Ecto neural progenitor cell (in vitro differentiated cells): ENCODE measurements at regions not wholly inside any gene's neighbourhood (a gene's known extent, or its start where the extent isn't known, plus 50 kb on each side); places are given as distances from the start of the nearest gene placed in this dataset.
"Not testable (repeated sequence)": the region's sequence is repeated elsewhere in the genome, so short reads cannot be mapped to it uniquely, and the experiment has no call there.

ENCODE experiments used
- DNase-seq: peaks from one replicate; pipeline ENCODE4 v3.0.0-alpha.2; 2018; ENCODE audit warnings: low spot score

- DNase-seq = no peak
Measured at GRCh38 chrX:129361576-129361975, 161.7 kb downstream of the SMARCA1 start.

GRCh38 chrX:129360175-129360574 is 163.1 kb downstream of the SMARCA1 start:
- DNase-seq = peak; percentile 54

- no peak for DNase-seq
Measured at GRCh38 chrX:129359269-129359668, 164.0 kb downstream of the SMARCA1 start.

GRCh38 chrX:129357428-129357827 is 165.9 kb downstream of the SMARCA1 start:
- DNase-seq = not testable (repeated sequence)

- DNase-seq = no peak
Measured at GRCh38 chrX:129347291-129347690, 176.0 kb downstream of the SMARCA1 start.

- DNase-seq = no peak
Measured at GRCh38 chrX:129346574-129346973, 176.7 kb downstream of the SMARCA1 start.

- not testable (repeated sequence) for DNase-seq
Measured at GRCh38 chrX:129337264-129337663, 186.0 kb downstream of the SMARCA1 start.

GRCh38 chrX:129323115-129323514 is 200.2 kb downstream of the SMARCA1 start:
- no peak for DNase-seq

- DNase-seq = no peak
Measured at GRCh38 chrX:129318375-129318774, 204.9 kb downstream of the SMARCA1 start.

- DNase-seq = no peak
Measured at GRCh38 chrX:129316461-129316860, 206.8 kb downstream of the SMARCA1 start.

GRCh38 chrX:129310000-129310399 is 213.3 kb downstream of the SMARCA1 start:
- DNase-seq = no peak

GRCh38 chrX:129262912-129263311 is 260.4 kb downstream of the SMARCA1 start:
- no peak for DNase-seq

GRCh38 chrX:129255516-129255915 is 267.8 kb downstream of the SMARCA1 start:
- DNase-seq = not testable (repeated sequence)

- DNase-seq = no peak
Measured at GRCh38 chrX:129249563-129249962, 273.7 kb downstream of the SMARCA1 start.

- no peak for DNase-seq
Measured at GRCh38 chrX:129247642-129248041, 275.6 kb downstream of the SMARCA1 start.

GRCh38 chrX:129239371-129239770 is 283.9 kb downstream of the SMARCA1 start:
- no peak for DNase-seq

GRCh38 chrX:129238011-129238410 is 285.3 kb downstream of the SMARCA1 start:
- DNase-seq = no peak

- DNase-seq = no peak
Measured at GRCh38 chrX:129235903-129236302, 287.4 kb downstream of the SMARCA1 start.

GRCh38 chrX:129233786-129234185 is 289.5 kb downstream of the SMARCA1 start:
- DNase-seq = no peak

GRCh38 chrX:129230850-129231512 is 292.3 kb downstream of the SMARCA1 start:
- DNase-seq = no peak

GRCh38 chrX:129230168-129230567 is 293.1 kb downstream of the SMARCA1 start:
- no peak for DNase-seq

GRCh38 chrX:129227366-129227765 is 295.9 kb downstream of the SMARCA1 start:
- no peak for DNase-seq

GRCh38 chrX:129193357-129193756 is 329.9 kb downstream of the SMARCA1 start:
- DNase-seq = no peak

- no peak for DNase-seq
Measured at GRCh38 chrX:129188231-129188630, 335.1 kb downstream of the SMARCA1 start.
